GM12878 (cell line): ENCODE measurements at regions not wholly inside any gene's neighbourhood (a gene's known extent, or its start where the extent isn't known, plus 50 kb on each side); places are given as distances from the start of the nearest gene placed in this dataset.

Source experiments
- ATAC-seq: fragments of 200-7000 bp; cut with Tn5 transposase; 3 replicates; pipeline ENCODE4 v1.9.1; 2020; ENCODE audit warnings: mild to moderate bottlenecking, moderate library complexity
- BruUV-seq: library from RNA; stranded (reverse); fragments of 400-500 nt; replicated peaks from 2 replicates; lab custom pipeline; 2021; lab: Mats Ljungman, UMichigan
- CTCF ChIA-PET: fragments of 300-600 bp; sonication (Branson Sonifier 250); formaldehyde crosslinking; extraction: SDS; loops from one replicate; lab custom pipeline; 2021; ENCODE audit warnings: inconsistent platforms; lab: Yijun Ruan, JAX
- POLR2A ChIA-PET: fragments of 350-600 bp; formaldehyde crosslinking; extraction: SDS; loops from one replicate; lab custom pipeline; 2021; ENCODE audit warnings: inconsistent platforms; lab: Charles Lee
- RAD21 ChIA-PET: fragments of 300-600 bp; sonication (Branson Sonifier 250); formaldehyde crosslinking; loops from one replicate; lab custom pipeline; 2023; ENCODE audit warnings: antibody characterized with exemption; ENCODE audit not compliant: unreplicated experiment; lab: Charles Lee
- SMC1A ChIA-PET: fragments of 300-600 bp; sonication (Branson Sonifier 250); formaldehyde crosslinking; loops from one replicate; lab custom pipeline; 2023; ENCODE audit not compliant: unreplicated experiment, uncharacterized antibody; lab: Charles Lee
- DNase-seq: peaks from one replicate; pipeline ENCODE4 v3.0.0-alpha.2; 2011; ENCODE audit warnings: low read depth, low spot score
- FAIRE-seq: peaks from 3 replicates; lab custom pipeline; 2011; peaks lifted over from hg19 to GRCh38; lab: Jason Lieb, UNC
- H2AFZ ChIP-seq: 2 replicates; pipeline ENCODE4 v1.6.0; 2011; ENCODE audit warnings: low read depth, low read length, control low read depth; ENCODE audit not compliant: control insufficient read depth
- H3K27ac ChIP-seq: 2 replicates; pipeline ENCODE4 v1.5.1; 2011; ENCODE audit warnings: control low read depth; ENCODE audit not compliant: control insufficient read depth, insufficient read depth
- H3K27me3 ChIP-seq, 2 experiments: replicated peaks in 1 of 2; 2 replicates each; pipeline versions ENCODE4 v1.6.0 to v1.6.1; 2011; ENCODE audit warnings: low read length in 1 of 2; ENCODE audit not compliant: control insufficient read depth in 2 of 2, insufficient read depth in 2 of 2
- H3K36me3 ChIP-seq, 2 experiments: 2 replicates each; pipeline ENCODE4 v1.5.1; 2011; ENCODE audit warnings: low read length in 1 of 2; ENCODE audit not compliant: control insufficient read depth in 2 of 2, insufficient read depth in 2 of 2
- H3K4me1 ChIP-seq: 2 replicates; pipeline ENCODE4 v1.6.1; 2011; ENCODE audit warnings: mild to moderate bottlenecking, low read length, moderate library complexity, mixed read lengths; ENCODE audit not compliant: control insufficient read depth, insufficient read depth
- H3K4me2 ChIP-seq: 2 replicates; pipeline ENCODE4 v1.6.0; 2011; ENCODE audit warnings: control low read depth; ENCODE audit not compliant: control insufficient read depth, insufficient read depth
- H3K4me3 ChIP-seq: fragments of 200-600 bp; sonication (generic); 2 replicates; pipeline ENCODE4 v1.5.1; 2016
- H3K79me2 ChIP-seq: 2 replicates; pipeline ENCODE4 v1.6.0; 2011; ENCODE audit warnings: low read length; ENCODE audit not compliant: control insufficient read depth, insufficient read depth
- H3K9ac ChIP-seq: 2 replicates; pipeline ENCODE4 v1.8.0; 2011; ENCODE audit warnings: low read length, control low read depth, mixed read lengths; ENCODE audit not compliant: control insufficient read depth, insufficient read depth
- H3K9me3 ChIP-seq: replicated peaks from 3 replicates; pipeline ENCODE4 v1.5.1; 2011; ENCODE audit warnings: mild to moderate bottlenecking, low read length; ENCODE audit not compliant: control insufficient read depth, insufficient read depth
- H4K20me1 ChIP-seq: 2 replicates; pipeline ENCODE4 v1.6.0; 2011; ENCODE audit not compliant: control insufficient read depth, insufficient read depth
- CBFB ChIP-seq: IDR thresholded peaks from 2 replicates; pipeline ENCODE4 v1.6.1; 2016; ENCODE audit warnings: antibody characterized with exemption, low read depth
- E4F1 ChIP-seq: fragments of 450-650 bp; IDR thresholded peaks from 2 replicates; pipeline ENCODE4 v1.6.1; 2018; ENCODE audit warnings: borderline replicate concordance, mild to moderate bottlenecking; ENCODE audit not compliant: partially characterized antibody
- EGR1 ChIP-seq, 2 experiments: IDR thresholded peaks; 1 replicate in 1 of 2; 2 replicates in 1 of 2; pipeline ENCODE4 v1.6.1; 2011 to 2012; ENCODE audit warnings: low read depth in 2 of 2, low read length in 2 of 2, borderline replicate concordance in 1 of 2, mild to moderate bottlenecking in 1 of 2, moderate library complexity in 1 of 2
- MEF2A ChIP-seq: IDR thresholded peaks from 2 replicates; pipeline ENCODE4 v1.6.1; 2011; ENCODE audit warnings: low read depth, mild to moderate bottlenecking, low read length, moderate library complexity; ENCODE audit not compliant: insufficient read depth
- NFXL1 ChIP-seq: fragments of 450-650 bp; IDR thresholded peaks from 2 replicates; pipeline ENCODE4 v1.6.1; 2017; ENCODE audit warnings: antibody characterized with exemption, mild to moderate bottlenecking, borderline replicate concordance
- REST ChIP-seq: IDR thresholded peaks from 2 replicates; pipeline ENCODE4 v1.6.1; 2012; ENCODE audit warnings: mild to moderate bottlenecking, low read depth, low read length
- TARDBP ChIP-seq: IDR thresholded peaks from 2 replicates; pipeline ENCODE4 v1.6.1; 2016; ENCODE audit warnings: borderline replicate concordance
- ZNF207 ChIP-seq: fragments of 450-650 bp; IDR thresholded peaks from 2 replicates; pipeline ENCODE4 v1.6.1; 2014; ENCODE audit warnings: antibody characterized with exemption, mild to moderate bottlenecking, borderline replicate concordance
- WGBS: methylation state at CpG from one replicate; pipeline ENCODE4 v1.1.6; 2016; ENCODE audit warnings: low lambda C conversion rate; ENCODE audit not compliant: insufficient replicate concordance, insufficient coverage; ENCODE audit errors: missing lambda C conversion rate; 5-methylcytosine and 5-hydroxymethylcytosine counted together
- in situ Hi-C: fragments of 300-500 bp; cut with MboI; formaldehyde crosslinking; loops from 9 replicates; pipeline ENCODE4 v1.14.3; 2018; ENCODE audit warnings: mixed read lengths
- intact Hi-C: fragments of 100-400 bp; cut with micrococcal nuclease; formaldehyde crosslinking; loops from one replicate; pipeline ENCODE4 v1.14.2; 2022; ENCODE audit not compliant: unreplicated experiment

- TF ChIP-seq CBFB, result no peak
- TF ChIP-seq, all 136 proteins: peak for 0
These were observed 207.4 kb downstream of the CEP135 start (continued) for GRCh38 chr4:56156141-56156540.

GRCh38 chr4:56155432-56155831 is 206.7 kb downstream of the CEP135 start:
- Histone ChIP-seq H3K4me2 (no peak overlapping the region), H3K4me3 (no peak overlapping the region), H3K79me2 (no peaks in the 10 kb centered on the region), H3K27me3 (no peaks in the 10 kb centered on the region), H3K9me3 (no peaks in the 10 kb centered on the region), H3K27ac (no peak overlapping the region), H3K9ac (no peak overlapping the region), H4K20me1 (no peaks in the 10 kb centered on the region), H2AFZ (no peak overlapping the region), H3K36me3 (no peaks in the 10 kb centered on the region), H3K4me1 (no peaks in the 10 kb centered on the region)
- ChIA-PET SMC1A (no interaction called here), POLR2A (no interaction called here), RAD21 (no interaction called here), CTCF (no interaction called here)
- FAIRE-seq (no peak), DNase-seq (no peak), ATAC-seq (no peak)
- TF ChIP-seq EGR1 (IDR thresholded peaks at IDR 0.05; ENCODE audit: borderline replicate concordance in 1 of 2, low read depth in 2 of 2, low read length in 2 of 2) (no peak), E4F1 (no peak), MEF2A (no peak), REST (no peak), TARDBP (no peak), NFXL1 (no peak), ZNF207 (no peak)
- 10% methylated on average over 4 of the region's 4 CpGs for WGBS
- intact Hi-C loops, result no loop called here
- in situ Hi-C loops, result no loop called here
- no TSS peak for BruUV-seq
